ENCODE measurements at regions not wholly inside any gene's neighbourhood (a gene's known extent, or its start where the extent isn't known, plus 50 kb on each side); places are given as distances from the start of the nearest gene placed in this dataset.

GRCh38 chr15:47955021-47955420, 165.8 kb upstream of the SLC24A5 start:
- TF ChIP-seq TAF1 (IDR thresholded peaks at IDR 0.05; ENCODE audit: borderline replicate concordance, insufficient read depth, low read length) (no peak), SIN3A (IDR thresholded peaks at IDR 0.05; ENCODE audit: borderline replicate concordance, insufficient read depth, low read length) (no peak), POLR2AphosphoS5 (IDR thresholded peaks at IDR 0.05; ENCODE audit: low read depth, low read length) (no peak), REST (IDR thresholded peaks at IDR 0.05; ENCODE audit: insufficient read depth in 1 of 2, low read depth in 2 of 2, low read length in 2 of 2) (no peak)

All from PFSK-1 (cell line).